ENCODE measurements at regions not wholly inside any gene's neighbourhood (a gene's known extent, or its start where the extent isn't known, plus 50 kb on each side); places are given as distances from the start of the nearest gene placed in this dataset.

DNA sequence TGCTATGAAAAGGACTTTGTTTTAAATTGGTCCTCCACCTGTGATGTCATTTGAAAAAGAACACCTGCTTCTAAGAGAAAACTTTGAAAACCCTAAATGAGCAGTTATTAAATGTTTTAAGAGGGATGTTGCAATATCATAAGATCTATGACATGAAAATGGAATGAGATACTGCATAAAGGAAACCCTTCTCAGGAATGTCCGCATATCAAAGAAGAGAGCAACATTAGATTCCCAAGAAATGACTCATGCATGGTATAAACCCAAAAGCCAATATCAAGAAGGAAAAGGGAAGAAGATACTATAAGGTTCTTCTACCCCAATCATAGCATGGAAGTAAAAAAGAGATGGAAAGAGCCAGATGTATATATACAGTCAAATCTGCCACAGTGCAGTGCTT is 627.5 kb upstream of the LMCD1 start:
- TF ChIP-seq, protein P1, sequence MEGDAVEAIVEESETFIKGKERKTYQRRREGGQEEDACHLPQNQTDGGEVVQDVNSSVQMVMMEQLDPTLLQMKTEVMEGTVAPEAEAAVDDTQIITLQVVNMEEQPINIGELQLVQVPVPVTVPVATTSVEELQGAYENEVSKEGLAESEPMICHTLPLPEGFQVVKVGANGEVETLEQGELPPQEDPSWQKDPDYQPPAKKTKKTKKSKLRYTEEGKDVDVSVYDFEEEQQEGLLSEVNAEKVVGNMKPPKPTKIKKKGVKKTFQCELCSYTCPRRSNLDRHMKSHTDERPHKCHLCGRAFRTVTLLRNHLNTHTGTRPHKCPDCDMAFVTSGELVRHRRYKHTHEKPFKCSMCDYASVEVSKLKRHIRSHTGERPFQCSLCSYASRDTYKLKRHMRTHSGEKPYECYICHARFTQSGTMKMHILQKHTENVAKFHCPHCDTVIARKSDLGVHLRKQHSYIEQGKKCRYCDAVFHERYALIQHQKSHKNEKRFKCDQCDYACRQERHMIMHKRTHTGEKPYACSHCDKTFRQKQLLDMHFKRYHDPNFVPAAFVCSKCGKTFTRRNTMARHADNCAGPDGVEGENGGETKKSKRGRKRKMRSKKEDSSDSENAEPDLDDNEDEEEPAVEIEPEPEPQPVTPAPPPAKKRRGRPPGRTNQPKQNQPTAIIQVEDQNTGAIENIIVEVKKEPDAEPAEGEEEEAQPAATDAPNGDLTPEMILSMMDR (IDR thresholded peaks at IDR 0.05; ENCODE audit: low read depth, low read length, poor library complexity, severe bottlenecking): no peak
- TF ChIP-seq EZH2phosphoT487 (IDR thresholded peaks at IDR 0.05; ENCODE audit: borderline replicate concordance, low read length): no peak

Data from DOHH2 (cell line).